HEK293T (cell line): ENCODE measurements at regions not wholly inside any gene's neighbourhood (a gene's known extent, or its start where the extent isn't known, plus 50 kb on each side); places are given as distances from the start of the nearest gene placed in this dataset.

Source experiments
- CTCF ChIA-PET: fragments of 350-600 bp; formaldehyde crosslinking; extraction: SDS; loops from one replicate; lab custom pipeline; 2021; ENCODE audit warnings: antibody characterized with exemption, inconsistent platforms; lab: Yijun Ruan, JAX
- POLR2A ChIA-PET: fragments of 350-600 bp; formaldehyde crosslinking; extraction: SDS; loops from one replicate; lab custom pipeline; 2020; ENCODE audit warnings: antibody characterized with exemption, inconsistent platforms; lab: Yijun Ruan, JAX
- DNase-seq: peaks from one replicate; pipeline ENCODE4 v3.0.0; 2012; ENCODE audit warnings: mixed read lengths; ENCODE audit errors: extremely low spot score
- ARNT ChIP-seq: fragments of 450-650 bp; IDR thresholded peaks from 2 replicates; pipeline ENCODE4 v1.6.1; 2017; ENCODE audit warnings: mild to moderate bottlenecking
- BHLHE40 ChIP-seq: fragments of 450-650 bp; IDR thresholded peaks from 2 replicates; pipeline ENCODE4 v1.6.1; 2016; ENCODE audit warnings: mild to moderate bottlenecking, moderate library complexity, borderline replicate concordance
- CTBP1 ChIP-seq: fragments of 450-650 bp; IDR thresholded peaks from 2 replicates; pipeline ENCODE4 v1.6.1; 2016; ENCODE audit warnings: borderline replicate concordance
- ELF4 ChIP-seq: fragments of 450-650 bp; IDR thresholded peaks from 2 replicates; pipeline ENCODE4 v1.6.1; 2017; ENCODE audit warnings: antibody characterized with exemption
- FOXA1 ChIP-seq: fragments of 450-650 bp; IDR thresholded peaks from 2 replicates; pipeline ENCODE4 v1.6.1; 2016; ENCODE audit warnings: mild to moderate bottlenecking
- FOXK2 ChIP-seq: fragments of 450-650 bp; IDR thresholded peaks from 2 replicates; pipeline ENCODE4 v1.6.1; 2016; ENCODE audit warnings: mild to moderate bottlenecking
- FOXM1 ChIP-seq: fragments of 450-650 bp; IDR thresholded peaks from 2 replicates; pipeline ENCODE4 v1.6.1; 2017; ENCODE audit warnings: mild to moderate bottlenecking, borderline replicate concordance
- HDGF ChIP-seq: fragments of 450-650 bp; IDR thresholded peaks from 2 replicates; pipeline ENCODE4 v1.6.1; 2017; ENCODE audit warnings: antibody characterized with exemption, borderline replicate concordance
- L3MBTL2 ChIP-seq: fragments of 450-650 bp; conservative IDR thresholded peaks from 2 replicates; pipeline ENCODE4 v1.6.1; 2016; ENCODE audit warnings: mild to moderate bottlenecking
- LEF1 ChIP-seq: fragments of 450-650 bp; IDR thresholded peaks from 2 replicates; pipeline ENCODE4 v1.6.1; 2017; ENCODE audit warnings: mild to moderate bottlenecking, borderline replicate concordance
- NFRKB ChIP-seq: fragments of 450-650 bp; IDR thresholded peaks from 2 replicates; pipeline ENCODE4 v1.6.1; 2016; ENCODE audit warnings: mild to moderate bottlenecking, moderate library complexity
- PKNOX1 ChIP-seq: fragments of 450-650 bp; IDR thresholded peaks from 2 replicates; pipeline ENCODE4 v1.6.1; 2016
- SP1 ChIP-seq: fragments of 450-650 bp; IDR thresholded peaks from 2 replicates; pipeline ENCODE4 v1.6.1; 2017
- SUZ12 ChIP-seq: fragments of 450-650 bp; IDR thresholded peaks from 2 replicates; pipeline ENCODE4 v1.6.1; 2016; ENCODE audit warnings: mild to moderate bottlenecking
- TARDBP ChIP-seq: fragments of 450-650 bp; IDR thresholded peaks from 2 replicates; pipeline ENCODE4 v1.6.1; 2016
- ZNF384 ChIP-seq: fragments of 450-650 bp; IDR thresholded peaks from 2 replicates; pipeline ENCODE4 v1.6.1; 2016

GRCh38 chr11:42960521-42961088, 351.2 kb upstream of the API5 start:
- no peak for TF ChIP-seq HDGF
- ChIA-PET CTCF (no interaction called here), POLR2A (no interaction called here)
- no peak for DNase-seq

- ChIA-PET CTCF (no interaction called here), POLR2A (no interaction called here)
- TF ChIP-seq HDGF (no peak), ELF4 (no peak), SUZ12 (no peak), LEF1 (no peak), SP1 (no peak), FOXM1 (no peak), FOXA1 (no peak), NFRKB (no peak), ARNT (no peak), PKNOX1 (no peak)
- DNase-seq, result no peak
Measured at GRCh38 chr11:42967653-42968052, 344.1 kb upstream of the API5 start.

- TF ChIP-seq FOXA1 (no peak), CTBP1 (no peak), TARDBP (no peak), HDGF (no peak), BHLHE40 (no peak)
- ChIA-PET POLR2A (no interaction called here), CTCF (no interaction called here)
- DNase-seq, result no peak
Measured at GRCh38 chr11:42972741-42973140, 339.1 kb upstream of the API5 start.

- no peak for DNase-seq
- POLR2A ChIA-PET, result no interaction called here
- CTCF ChIA-PET, result no interaction called here
- no peak for TF ChIP-seq SUZ12
- TF ChIP-seq SP1, result no peak
- no peak for TF ChIP-seq FOXA1
- no peak for TF ChIP-seq NFRKB
- TF ChIP-seq PKNOX1, result no peak
- TF ChIP-seq TARDBP, result no peak
- no peak for TF ChIP-seq ELF4
- TF ChIP-seq ZNF384, result no peak
- no peak for TF ChIP-seq L3MBTL2
- no peak for TF ChIP-seq ARNT
- TF ChIP-seq HDGF, result no peak
- TF ChIP-seq FOXM1, result no peak
Measured at GRCh38 chr11:42974510-42975179, 337.2 kb upstream of the API5 start.

GRCh38 chr11:42975180-42975529, 336.6 kb upstream of the API5 start:
- TF ChIP-seq L3MBTL2 (no peak), FOXK2 (no peak), HDGF (no peak), CTBP1 (no peak), SP1 (no peak), ELF4 (no peak), ZNF384 (no peak), SUZ12 (no peak), TARDBP (no peak), PKNOX1 (no peak), FOXM1 (no peak), FOXA1 (no peak), BHLHE40 (no peak), LEF1 (no peak), ARNT (no peak), NFRKB (no peak)
- ChIA-PET CTCF (no interaction called here), POLR2A (no interaction called here)
- no peak for DNase-seq

GRCh38 chr11:42976636-42977217, 335.1 kb upstream of the API5 start:
- no peak for DNase-seq
- POLR2A ChIA-PET, result no interaction called here
- TF ChIP-seq CTBP1 (no peak), TARDBP (no peak), FOXM1 (no peak), L3MBTL2 (no peak), SUZ12 (no peak), FOXK2 (no peak), LEF1 (no peak), NFRKB (no peak), BHLHE40 (no peak), FOXA1 (no peak), HDGF (no peak), ELF4 (no peak), ZNF384 (no peak), PKNOX1 (no peak)
- CTCF ChIA-PET, result no interaction called here
